ELR (cell line): ENCODE measurements at regions not wholly inside any gene's neighbourhood (a gene's known extent, or its start where the extent isn't known, plus 50 kb on each side); places are given as distances from the start of the nearest gene placed in this dataset.
"Not testable (repeated sequence)": the region's sequence is repeated elsewhere in the genome, so short reads cannot be mapped to it uniquely, and the experiment has no call there.

Experiments used
- DNase-seq: peaks from one replicate; pipeline ENCODE4 v3.0.0-alpha.2; 2015; ENCODE audit warnings: low read depth

DNA sequence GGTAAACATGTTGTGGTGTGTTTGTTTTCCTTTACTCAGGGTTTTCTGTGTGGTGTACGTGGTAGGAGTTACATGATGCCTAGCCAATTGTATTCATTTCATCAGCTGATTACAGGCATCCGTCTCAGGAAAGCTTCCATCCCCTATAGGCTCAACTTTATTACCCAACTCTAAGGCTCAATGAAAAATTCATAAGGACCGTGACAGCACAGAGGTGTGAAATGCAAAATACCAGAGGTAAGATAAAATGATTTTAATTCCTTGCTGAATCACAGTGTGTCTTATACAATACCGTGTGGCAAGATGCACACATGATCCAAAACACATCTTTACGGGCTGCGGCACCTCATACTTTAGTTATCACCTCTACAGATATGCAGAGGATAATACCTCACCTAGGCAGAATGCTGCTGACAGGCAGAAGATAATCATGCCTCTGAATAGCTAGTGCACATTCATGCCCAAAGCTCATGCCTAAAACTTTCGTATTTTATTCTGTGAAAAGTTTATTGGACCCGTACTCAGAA is 87.2 kb upstream of the DIO2 start:
- no peak for DNase-seq

DNA sequence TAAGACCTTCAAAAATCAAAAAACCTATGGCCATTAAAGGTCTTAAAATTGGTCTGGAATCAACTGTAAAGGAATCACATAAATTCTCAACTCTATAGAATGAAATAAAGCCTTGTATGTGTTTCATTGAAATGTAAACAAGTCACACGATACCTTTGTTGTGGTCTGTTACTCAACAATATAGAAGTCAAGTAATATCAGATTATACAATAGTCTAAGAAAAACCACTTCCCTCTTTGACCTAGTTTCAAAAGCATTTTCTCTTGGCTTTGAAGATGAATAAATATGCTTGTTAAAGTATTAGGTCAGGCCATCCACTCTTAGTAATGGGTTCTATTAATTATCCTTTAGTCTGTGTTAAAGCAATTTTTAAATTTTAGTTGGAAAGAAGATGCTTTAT is 79.8 kb upstream of the DIO2 start:
- no peak for DNase-seq

DNA sequence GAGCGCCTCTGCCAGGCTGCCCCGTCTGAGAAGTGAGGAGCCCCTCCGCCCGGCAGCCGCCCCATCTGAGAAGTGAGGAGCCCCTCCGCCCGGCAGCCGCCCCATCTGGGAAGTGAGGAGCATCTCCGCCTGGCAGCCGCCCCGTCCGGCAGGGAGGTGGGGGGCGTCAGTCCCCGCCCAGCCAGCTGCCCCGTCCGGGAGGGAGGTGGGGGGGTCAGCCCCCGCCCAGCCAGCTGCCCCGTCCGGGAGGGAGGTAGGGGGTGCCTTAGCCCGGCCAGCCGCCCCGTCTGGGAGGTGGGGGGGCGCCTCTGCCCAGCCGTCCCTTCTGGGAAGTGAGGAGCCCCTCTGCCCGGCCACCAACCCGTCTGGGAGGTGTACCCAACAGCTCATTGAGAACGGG is 75.4 kb upstream of the DIO2 start:
- not testable (repeated sequence) for DNase-seq

DNA sequence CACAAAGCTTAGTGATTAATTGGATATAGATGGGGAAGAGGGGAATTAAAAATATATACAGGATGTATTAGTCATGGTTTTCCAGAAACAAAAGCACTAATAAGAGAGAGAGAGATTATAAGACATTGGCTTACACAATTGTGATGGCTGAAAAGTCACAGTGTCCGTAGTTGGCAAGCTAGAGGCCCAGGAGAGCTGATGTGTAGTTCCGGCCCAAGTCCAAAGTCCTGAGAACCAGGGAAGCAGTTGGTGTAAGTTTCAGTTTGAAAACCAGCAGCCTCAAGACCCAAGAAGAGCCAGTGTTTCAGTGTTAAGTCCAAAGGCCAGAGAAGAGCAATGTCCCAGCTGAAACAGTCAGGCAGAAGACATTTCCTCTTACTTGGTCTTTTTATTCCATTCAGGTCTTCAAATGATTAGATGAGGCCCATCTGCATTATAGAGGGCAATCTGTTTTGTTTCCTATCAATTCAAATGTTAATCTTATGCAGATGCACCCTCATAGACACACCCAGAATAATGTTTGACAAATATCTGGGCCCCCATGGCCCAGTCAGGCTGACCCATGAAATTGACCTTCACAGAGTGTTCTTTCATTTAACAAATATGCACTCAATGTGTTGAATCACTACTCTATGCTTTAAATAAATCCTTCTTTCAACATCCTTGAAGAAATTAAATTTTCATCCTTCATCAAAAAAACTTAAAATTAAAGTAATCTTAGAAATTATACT is 67.2 kb upstream of the DIO2 start:
- DNase-seq, result peak; percentile 9

- peak; percentile 51 for DNase-seq
Measured at GRCh38 chr14:80275208-80275850, 64.0 kb upstream of the DIO2 start.

- DNase-seq, result not testable (repeated sequence)
Measured at GRCh38 chr14:80274310-80274709, 63.0 kb upstream of the DIO2 start.

- DNase-seq, result no peak
Measured at GRCh38 chr14:80271389-80271788, 60.1 kb upstream of the DIO2 start.

- peak; percentile 23 for DNase-seq
Measured at GRCh38 chr14:80269353-80269925, 58.1 kb upstream of the DIO2 start.

- DNase-seq, result no peak
Measured at GRCh38 chr14:80266930-80267329, 55.6 kb upstream of the DIO2 start.

- no peak for DNase-seq
Measured at GRCh38 chr14:80264702-80265101, 53.4 kb upstream of the DIO2 start.
